HepG2 (cell line): ENCODE measurements at regions not wholly inside any gene's neighbourhood (a gene's known extent, or its start where the extent isn't known, plus 50 kb on each side); places are given as distances from the start of the nearest gene placed in this dataset.

Experiments
- ATAC-seq: fragments of 200-7000 bp; cut with Tn5 transposase; 3 replicates; pipeline ENCODE4 v1.9.1; 2020; ENCODE audit warnings: mild to moderate bottlenecking, moderate library complexity
- BruUV-seq: library from RNA; stranded (reverse); fragments of 400-500 nt; replicated peaks from 2 replicates; lab custom pipeline; 2021; lab: Mats Ljungman, UMichigan
- CTCF ChIA-PET: fragments of 300-600 bp; formaldehyde crosslinking; extraction: SDS; loops from one replicate; lab custom pipeline; 2021; ENCODE audit warnings: low total read pairs, inconsistent platforms, low intra/inter-chr PET ratio; lab: Yijun Ruan, JAX
- POLR2A ChIA-PET: fragments of 350-600 bp; sonication (Branson Sonifier 250); formaldehyde crosslinking; loops from one replicate; lab custom pipeline; 2020; ENCODE audit warnings: antibody characterized with exemption, inconsistent platforms; lab: Yijun Ruan, JAX
- DNase-seq: peaks from one replicate; pipeline ENCODE4 v3.0.0-alpha.2; 2015; ENCODE audit warnings: low spot score
- FAIRE-seq: peaks from 3 replicates; lab custom pipeline; 2011; peaks lifted over from hg19 to GRCh38; lab: Jason Lieb, UNC
- H2AFZ ChIP-seq: one replicate; pipeline ENCODE4 v1.6.1; 2011; ENCODE audit warnings: low read length, inconsistent platforms
- H3K27ac ChIP-seq: fragments of 300-600 bp; 3 replicates; pipeline ENCODE4 v1.8.0; 2011; ENCODE audit warnings: mixed run types, mild to moderate bottlenecking, mixed read lengths, low read length, inconsistent platforms; ENCODE audit not compliant: insufficient read depth; ENCODE audit errors: extremely low read length
- H3K27me3 ChIP-seq, 2 experiments: fragments of 200-600 bp in 1 of 2; 2 replicates in 1 of 2; 3 replicates in 1 of 2; pipeline versions ENCODE4 v1.6.0 to v1.8.0; 2011; ENCODE audit warnings: low read length in 2 of 2, mild to moderate bottlenecking in 2 of 2, moderate library complexity in 2 of 2, inconsistent platforms in 1 of 2; ENCODE audit not compliant: insufficient read depth in 2 of 2, control insufficient read depth in 1 of 2
- H3K36me3 ChIP-seq, 2 experiments: fragments of 200-600 bp in 1 of 2; replicated peaks in 1 of 2; 2 replicates in 1 of 2; 3 replicates in 1 of 2; pipeline versions ENCODE4 v1.5.1 to v1.8.0; 2011; ENCODE audit warnings: low read length in 2 of 2, inconsistent platforms in 1 of 2; ENCODE audit not compliant: insufficient read depth in 2 of 2, control insufficient read depth in 1 of 2
- H3K4me1 ChIP-seq: 2 replicates; pipeline ENCODE4 v1.5.1; 2012; ENCODE audit warnings: low read length, inconsistent platforms; ENCODE audit not compliant: insufficient read depth
- H3K4me2 ChIP-seq: 2 replicates; pipeline ENCODE4 v1.6.0; 2011; ENCODE audit warnings: low read depth, low read length, inconsistent platforms
- H3K4me3 ChIP-seq, 3 experiments: fragments of 200-600 bp in 1 of 3; sonication (generic), shearing (Covaris generic) in 1 of 3; replicated peaks in 1 of 3; 2 replicates each; pipeline ENCODE4 v1.5.1; 2011 to 2016; ENCODE audit warnings: low read length in 3 of 3, inconsistent platforms in 2 of 3, low read depth in 2 of 3, mild to moderate bottlenecking in 2 of 3, control low read depth in 1 of 3, mixed read lengths in 1 of 3; ENCODE audit not compliant: insufficient read depth in 1 of 3
- H3K79me2 ChIP-seq: one replicate; pipeline ENCODE4 v1.6.1; 2011; ENCODE audit warnings: low read length, inconsistent platforms; ENCODE audit not compliant: insufficient read depth
- H3K9ac ChIP-seq: 2 replicates; pipeline ENCODE4 v1.6.0; 2011; ENCODE audit warnings: mild to moderate bottlenecking, low read depth, low read length, inconsistent platforms; ENCODE audit not compliant: insufficient read depth
- H3K9me3 ChIP-seq: 2 replicates; pipeline ENCODE4 v1.5.1; 2012; ENCODE audit warnings: mild to moderate bottlenecking, low read length
- H4K20me1 ChIP-seq: 2 replicates; pipeline ENCODE4 v1.6.0; 2011; ENCODE audit warnings: inconsistent platforms, mild to moderate bottlenecking, low read length, moderate library complexity; ENCODE audit not compliant: insufficient read depth
- ATF7-NPFF ChIP-seq: sonication (generic); formaldehyde crosslinking; IDR thresholded peaks from 2 replicates; pipeline ENCODE4 v1.8.1; 2023; ENCODE audit warnings: mild to moderate bottlenecking, low read depth, missing genetic modification reagents, moderate library complexity
- CTCF ChIP-seq: sonication (generic); formaldehyde crosslinking; IDR thresholded peaks from 2 replicates; pipeline ENCODE4 v1.5.0; 2020; ENCODE audit warnings: mild to moderate bottlenecking, missing genetic modification reagents, moderate library complexity
- DMTF1 ChIP-seq: sonication (generic); formaldehyde crosslinking; IDR thresholded peaks from 2 replicates; pipeline ENCODE4 v1.4.0; 2020; ENCODE audit warnings: mild to moderate bottlenecking, missing genetic modification reagents
- EP300 ChIP-seq, 3 experiments: sonication (generic) in 1 of 3; formaldehyde crosslinking in 1 of 3; IDR thresholded peaks; 2 replicates each; pipeline versions ENCODE4 v1.5.1 to v1.6.1; 2011 to 2020; ENCODE audit warnings: low read depth in 2 of 3, low read length in 2 of 3, borderline replicate concordance in 1 of 3, improper control_type of control experiment in 1 of 3, mild to moderate bottlenecking in 1 of 3, missing genetic modification reagents in 1 of 3, moderate library complexity in 1 of 3
- PBX3 ChIP-seq: sonication (generic); formaldehyde crosslinking; IDR thresholded peaks from 2 replicates; pipeline ENCODE4 v1.8.1; 2023; ENCODE audit warnings: missing genetic modification reagents, inconsistent platforms, borderline replicate concordance
- ZNF24 ChIP-seq: fragments of 450-650 bp; IDR thresholded peaks from 2 replicates; pipeline ENCODE4 v1.6.1; 2017; ENCODE audit warnings: antibody characterized with exemption, mild to moderate bottlenecking
- ZNF367 ChIP-seq: sonication (generic); formaldehyde crosslinking; IDR thresholded peaks from 2 replicates; pipeline ENCODE4 v1.4.0; 2020; ENCODE audit warnings: missing genetic modification reagents, borderline replicate concordance
- ZNF569 ChIP-seq: sonication (generic); formaldehyde crosslinking; IDR thresholded peaks from 2 replicates; pipeline ENCODE4 v1.5.0; 2020; ENCODE audit warnings: mild to moderate bottlenecking, missing genetic modification reagents, moderate library complexity, borderline replicate concordance
- ZNF607 ChIP-seq: sonication (generic); formaldehyde crosslinking; IDR thresholded peaks from 2 replicates; pipeline ENCODE4 v1.5.1; 2020; ENCODE audit warnings: missing genetic modification reagents, mild to moderate bottlenecking, borderline replicate concordance
- ZNF691 ChIP-seq: sonication (generic); formaldehyde crosslinking; IDR thresholded peaks from 2 replicates; pipeline ENCODE4 v1.4.0; 2020; ENCODE audit warnings: missing genetic modification reagents, low read depth, mild to moderate bottlenecking, borderline replicate concordance
- ZNF724P ChIP-seq: sonication (generic); formaldehyde crosslinking; IDR thresholded peaks from 2 replicates; pipeline ENCODE4 v1.8.0; 2022; ENCODE audit warnings: missing genetic modification reagents, borderline replicate concordance
- ZNF83 ChIP-seq: sonication (generic); formaldehyde crosslinking; IDR thresholded peaks from 2 replicates; pipeline ENCODE4 v1.4.0; 2020; ENCODE audit warnings: missing genetic modification reagents, mild to moderate bottlenecking, borderline replicate concordance
- ZSCAN5A ChIP-seq: sonication (generic); formaldehyde crosslinking; IDR thresholded peaks from 2 replicates; pipeline ENCODE4 v1.8.0; 2022; ENCODE audit warnings: mild to moderate bottlenecking, missing genetic modification reagents, borderline replicate concordance
- WGBS: methylation state at CpG from one replicate; pipeline ENCODE4 v1.1.6; 2017; ENCODE audit warnings: low lambda C conversion rate; 5-methylcytosine and 5-hydroxymethylcytosine counted together
- in situ Hi-C: cut with HindIII; loops from 2 replicates; pipeline ENCODE4 v1.10.0; 2017; ENCODE audit warnings: low pct_unique_long_range_greater_than_20kb; ENCODE audit not compliant: extremely low pct_ligation_motif_present
- intact Hi-C: fragments of 100-400 bp; cut with micrococcal nuclease; formaldehyde crosslinking; loops from one replicate; pipeline ENCODE4 v1.10.0; 2022; ENCODE audit not compliant: unreplicated experiment
- TF ChIP-seq, protein P1 (sequence below): sonication (generic); formaldehyde crosslinking; IDR thresholded peaks from 2 replicates; pipeline ENCODE4 v1.9.0; 2021; ENCODE audit warnings: missing genetic modification reagents, borderline replicate concordance

- H3K79me2 ChIP-seq = no peaks in the 10 kb centered on the region
- H3K27me3 ChIP-seq = peaks cover 1 to 65% of the 10 kb centered on the region in 2 experiments
- no peaks in the 10 kb centered on the region for H4K20me1 ChIP-seq
- FAIRE-seq (no peak), ATAC-seq (no peak), DNase-seq (no peak)
- H3K4me3 ChIP-seq = no peak overlapping the region
- POLR2A ChIA-PET = no interaction called here
- no peaks in the 10 kb centered on the region for H3K4me1 ChIP-seq
- no peaks in the 10 kb centered on the region for H3K36me3 ChIP-seq
- H3K9me3 ChIP-seq = no peaks in the 10 kb centered on the region
- H3K27ac ChIP-seq = no peak overlapping the region
- no peak overlapping the region for H2AFZ ChIP-seq
- WGBS = 0% methylated on average over 1 of the region's 13 CpGs
- H3K4me2 ChIP-seq = no peak overlapping the region
- intact Hi-C loops (no loop called here), in situ Hi-C loops (no loop called here)
- BruUV-seq = no TSS peak
- CTCF ChIA-PET = no interaction called here
- H3K9ac ChIP-seq = no peak overlapping the region
- no peak for TF ChIP-seq CTCF (CRISPR knock-in tag)
- no peak for TF ChIP-seq EP300 (IDR thresholded peaks at IDR 0.05; ENCODE audit: low read depth in 2 of 2, low read length in 2 of 2)
- TF ChIP-seq EP300 (CRISPR knock-in tag; IDR thresholded peaks at IDR 0.05; ENCODE audit: borderline replicate concordance) = no peak
- no peak for TF ChIP-seq ZSCAN5A
- no peak for TF ChIP-seq DMTF1 (CRISPR knock-in tag)
- TF ChIP-seq, protein P1, sequence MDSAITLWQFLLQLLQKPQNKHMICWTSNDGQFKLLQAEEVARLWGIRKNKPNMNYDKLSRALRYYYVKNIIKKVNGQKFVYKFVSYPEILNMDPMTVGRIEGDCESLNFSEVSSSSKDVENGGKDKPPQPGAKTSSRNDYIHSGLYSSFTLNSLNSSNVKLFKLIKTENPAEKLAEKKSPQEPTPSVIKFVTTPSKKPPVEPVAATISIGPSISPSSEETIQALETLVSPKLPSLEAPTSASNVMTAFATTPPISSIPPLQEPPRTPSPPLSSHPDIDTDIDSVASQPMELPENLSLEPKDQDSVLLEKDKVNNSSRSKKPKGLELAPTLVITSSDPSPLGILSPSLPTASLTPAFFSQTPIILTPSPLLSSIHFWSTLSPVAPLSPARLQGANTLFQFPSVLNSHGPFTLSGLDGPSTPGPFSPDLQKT (CRISPR knock-in tag) = no peak
- TF ChIP-seq PBX3 (CRISPR knock-in tag) = no peak
- TF ChIP-seq ZNF367 (CRISPR knock-in tag) = no peak
- no peak for TF ChIP-seq ZNF569
- no peak for TF ChIP-seq ZNF724P (CRISPR knock-in tag)
- no peak for TF ChIP-seq ZNF691 (CRISPR knock-in tag)
- no peak for TF ChIP-seq ZNF607 (CRISPR knock-in tag)
- no peak for TF ChIP-seq ATF7-NPFF (CRISPR knock-in tag)
- TF ChIP-seq ZNF83 (CRISPR knock-in tag) = no peak
- no peak for TF ChIP-seq ZNF24
Observed at GRCh38 chr13:111919286-111919685, 147.7 kb upstream of the SOX1 start.
